ENCODE measurements at regions not wholly inside any gene's neighbourhood (a gene's known extent, or its start where the extent isn't known, plus 50 kb on each side); places are given as distances from the start of the nearest gene placed in this dataset.
"Not testable (repeated sequence)": the region's sequence is repeated elsewhere in the genome, so short reads cannot be mapped to it uniquely, and the experiment has no call there.

- no peak overlapping the region for H3K4me3 ChIP-seq (ENCODE audit: low read length)
- H4K20me1 ChIP-seq (ENCODE audit: control insufficient read depth, insufficient read depth, low read depth, low read length) = no peaks in the 10 kb centered on the region
- no peak for TF ChIP-seq EZH2phosphoT487 (IDR thresholded peaks at IDR 0.05; ENCODE audit: borderline replicate concordance, low read length)
- TF ChIP-seq CTCF (IDR thresholded peaks at IDR 0.05; ENCODE audit: low read depth, low read length, poor library complexity, severe bottlenecking) = no peak
- peaks cover 6% of the 10 kb centered on the region for H3F3A ChIP-seq (ENCODE audit: control insufficient read depth, insufficient read depth)
- H3K79me2 ChIP-seq (ENCODE audit: control insufficient read depth, low read length) = no peaks in the 10 kb centered on the region
- H3K27ac ChIP-seq (ENCODE audit: low read depth, low read length) = no peak overlapping the region
- no peak overlapping the region for H3K4me2 ChIP-seq (ENCODE audit: low read length)
- peaks cover 4% of the 10 kb centered on the region for H3K4me1 ChIP-seq (ENCODE audit: control insufficient read depth, low read length)
- peaks cover 9% of the 10 kb centered on the region; the same call in 1 of the 2 replicates for H3K9me3 ChIP-seq (ENCODE audit: control insufficient read depth, insufficient read depth, low read length)
- H3K27me3 ChIP-seq (ENCODE audit: control insufficient read depth, low read length) = peaks cover 4% of the 10 kb centered on the region
- no peaks in the 10 kb centered on the region for H3K9me2 ChIP-seq (replicated peaks; ENCODE audit: control insufficient read depth, low read length)
- H3K36me3 ChIP-seq (ENCODE audit: control insufficient read depth, low read length) = no peaks in the 10 kb centered on the region
These were observed 269.5 kb downstream of the EIPR1 start for GRCh38 chr2:3108105-3108504.

- Histone ChIP-seq H3K4me2 (ENCODE audit: low read length) (no peak overlapping the region), H3K4me1 (ENCODE audit: control insufficient read depth, low read length) (peaks cover 10% of the 10 kb centered on the region), H3F3A (ENCODE audit: control insufficient read depth, insufficient read depth) (peaks cover 6% of the 10 kb centered on the region), H3K9me2 (replicated peaks; ENCODE audit: control insufficient read depth, low read length) (no peaks in the 10 kb centered on the region), H3K79me2 (ENCODE audit: control insufficient read depth, low read length) (no peaks in the 10 kb centered on the region), H3K27ac (ENCODE audit: low read depth, low read length) (no peak overlapping the region), H3K36me3 (ENCODE audit: control insufficient read depth, low read length) (no peaks in the 10 kb centered on the region), H3K9me3 (ENCODE audit: control insufficient read depth, insufficient read depth, low read length) (peaks cover 9% of the 10 kb centered on the region; the same call in 1 of the 2 replicates), H3K4me3 (ENCODE audit: low read length) (no peak overlapping the region), H3K27me3 (ENCODE audit: control insufficient read depth, low read length) (peaks cover 10% of the 10 kb centered on the region), H4K20me1 (ENCODE audit: control insufficient read depth, insufficient read depth, low read depth, low read length) (no peaks in the 10 kb centered on the region)
- TF ChIP-seq EZH2phosphoT487 (IDR thresholded peaks at IDR 0.05; ENCODE audit: borderline replicate concordance, low read length) = no peak
- no peak for TF ChIP-seq CTCF (IDR thresholded peaks at IDR 0.05; ENCODE audit: low read depth, low read length, poor library complexity, severe bottlenecking)
These were observed 270.1 kb downstream of the EIPR1 start for GRCh38 chr2:3107567-3107966.

GRCh38 chr2:3105814-3106569 is 271.6 kb downstream of the EIPR1 start:
- TF ChIP-seq CTCF (IDR thresholded peaks at IDR 0.05; ENCODE audit: low read depth, low read length, poor library complexity, severe bottlenecking) (no peak), EZH2phosphoT487 (IDR thresholded peaks at IDR 0.05; ENCODE audit: borderline replicate concordance, low read length) (no peak)
- Histone ChIP-seq H3K27me3 (ENCODE audit: control insufficient read depth, low read length) (peaks cover 13% of the 10 kb centered on the region), H3K9me2 (replicated peaks; ENCODE audit: control insufficient read depth, low read length) (no peaks in the 10 kb centered on the region), H3K4me3 (ENCODE audit: low read length) (no peak overlapping the region), H3F3A (ENCODE audit: control insufficient read depth, insufficient read depth) (peaks cover 6% of the 10 kb centered on the region), H3K79me2 (ENCODE audit: control insufficient read depth, low read length) (no peaks in the 10 kb centered on the region), H3K4me1 (ENCODE audit: control insufficient read depth, low read length) (peaks cover 23% of the 10 kb centered on the region), H3K4me2 (ENCODE audit: low read length) (no peak overlapping the region), H4K20me1 (ENCODE audit: control insufficient read depth, insufficient read depth, low read depth, low read length) (no peaks in the 10 kb centered on the region), H3K36me3 (ENCODE audit: control insufficient read depth, low read length) (no peaks in the 10 kb centered on the region), H3K9me3 (ENCODE audit: control insufficient read depth, insufficient read depth, low read length) (peaks cover 9% of the 10 kb centered on the region; the same call in 1 of the 2 replicates), H3K27ac (ENCODE audit: low read depth, low read length) (no peak overlapping the region)

GRCh38 chr2:3104958-3105813 is 272.4 kb downstream of the EIPR1 start:
- H3K4me2 ChIP-seq (ENCODE audit: low read length); H4K20me1 ChIP-seq (ENCODE audit: control insufficient read depth, insufficient read depth, low read depth, low read length); H3K27ac ChIP-seq (ENCODE audit: low read depth, low read length): not testable (repeated sequence)

More at GRCh38 chr2:3104958-3105813, 272.4 kb downstream of the EIPR1 start:
- H3K79me2 ChIP-seq (ENCODE audit: control insufficient read depth, low read length); H3K36me3 ChIP-seq (ENCODE audit: control insufficient read depth, low read length); H3F3A ChIP-seq (ENCODE audit: control insufficient read depth, insufficient read depth); H3K9me3 ChIP-seq (ENCODE audit: control insufficient read depth, insufficient read depth, low read length); H3K9me2 ChIP-seq (replicated peaks; ENCODE audit: control insufficient read depth, low read length); H3K4me3 ChIP-seq (ENCODE audit: low read length): not testable (repeated sequence)
- Histone ChIP-seq H3K4me1 (ENCODE audit: control insufficient read depth, low read length) (peaks cover 31% of the 10 kb centered on the region), H3K27me3 (ENCODE audit: control insufficient read depth, low read length) (peaks cover 13% of the 10 kb centered on the region)

All from DOHH2 (cell line).